Activated naive CD4-positive, alpha-beta T cell treated with Interleukin-2 at 50 U/mL for 16 hours (primary cell): ENCODE measurements at regions not wholly inside any gene's neighbourhood (a gene's known extent, or its start where the extent isn't known, plus 50 kb on each side); places are given as distances from the start of the nearest gene placed in this dataset.

Experiments used
- DNase-seq: peaks from one replicate; pipeline ENCODE4 v3.0.0-alpha.2; 2020

GRCh38 chr10:114771749-114772148 lies 49.8 kb upstream of the FHIP2A start:
- no peak for DNase-seq
